ENCODE measurements at regions not wholly inside any gene's neighbourhood (a gene's known extent, or its start where the extent isn't known, plus 50 kb on each side); places are given as distances from the start of the nearest gene placed in this dataset.

GRCh38 chr5:2163060-2163856 lies 280.5 kb upstream of the IRX4 start:
- Histone ChIP-seq H3K27me3 (ENCODE audit: control insufficient read depth in 2 of 2, insufficient read depth in 2 of 2, low read length in 2 of 2) (no peaks in the 10 kb centered on the region), H3K36me3 (ENCODE audit: control insufficient read depth in 2 of 2, extremely low read depth in 1 of 2, insufficient read depth in 2 of 2, low read length in 2 of 2) (no peaks in the 10 kb centered on the region), H3K4me2 (ENCODE audit: insufficient read depth, low read length) (no peak overlapping the region), H4K20me1 (replicated peaks; ENCODE audit: control insufficient read depth, extremely low read depth, insufficient read depth, low read length) (no peaks in the 10 kb centered on the region), H3K9me1 (replicated peaks; ENCODE audit: control insufficient read depth, extremely low read depth, insufficient read depth, low read length) (no peaks in the 10 kb centered on the region), H3K79me2 (ENCODE audit: control insufficient read depth, insufficient read depth, low read length) (no peaks in the 10 kb centered on the region), H3K27ac (ENCODE audit: insufficient read depth, low read depth, low read length) (no peak overlapping the region), H2AFZ (ENCODE audit: low read depth, low read length) (no peak overlapping the region), H3K4me1 (ENCODE audit: control insufficient read depth, extremely low read depth, insufficient read depth, low read length) (no peaks in the 10 kb centered on the region), H3K9me3 (replicated peaks; ENCODE audit: control insufficient read depth, insufficient read depth, low read length) (no peaks in the 10 kb centered on the region), H3K9ac (replicated peaks; ENCODE audit: extremely low read depth, insufficient read depth, low read length) (no peak overlapping the region), H3K4me3 (replicated peaks in 1 of 3; ENCODE audit: insufficient read depth in 1 of 3, low read depth in 1 of 3, low read length in 3 of 3) (no peak overlapping the region)
- dilution Hi-C loops (cut with MboI; ENCODE audit: extremely low pct_ligation_motif_present, low sequenced_read_pairs): no loop called here
- CTCF ChIA-PET: no interaction called here
- intact Hi-C loops (cut with micrococcal nuclease): no loop called here
- DNase-seq (ENCODE audit: low read depth, low spot score) (no peak), FAIRE-seq (no peak)
- no peak for TF ChIP-seq CTCF (IDR thresholded peaks at IDR 0.05; ENCODE audit: extremely low read depth in 1 of 2, insufficient read depth in 1 of 2, low read depth in 1 of 2, low read length in 2 of 2)
- no peak for TF ChIP-seq POLR2A (IDR thresholded peaks at IDR 0.05; ENCODE audit: low read depth, low read length)
- no peak for TF ChIP-seq MYC (IDR thresholded peaks at IDR 0.05; ENCODE audit: low read depth, low read length)
- TF ChIP-seq GATA2 (IDR thresholded peaks at IDR 0.05; ENCODE audit: insufficient read depth, insufficient read length, low read depth, low read length): no peak
- TF ChIP-seq JUN (IDR thresholded peaks at IDR 0.05; ENCODE audit: borderline replicate concordance, insufficient read depth, insufficient read length, low read depth): no peak
- TF ChIP-seq POLR2AphosphoS5 (IDR thresholded peaks at IDR 0.05; ENCODE audit: insufficient read depth, low read depth, low read length): no peak
- no peak for TF ChIP-seq MAX (IDR thresholded peaks at IDR 0.05; ENCODE audit: insufficient read depth, insufficient read length)
- TF ChIP-seq FOS (IDR thresholded peaks at IDR 0.05; ENCODE audit: borderline replicate concordance, insufficient read depth, low read length): no peak
- TF ChIP-seq EZH2 (IDR thresholded peaks at IDR 0.05; ENCODE audit: borderline replicate concordance, low read depth, low read length, severe bottlenecking): no peak
- POLR2A ChIA-PET: no interaction called here
- BruUV-seq (replicated peaks): no TSS peak

Data from endothelial cell of umbilical vein (primary cell).